ENCODE measurements at regions not wholly inside any gene's neighbourhood (a gene's known extent, or its start where the extent isn't known, plus 50 kb on each side); places are given as distances from the start of the nearest gene placed in this dataset.
"Not testable (repeated sequence)": the region's sequence is repeated elsewhere in the genome, so short reads cannot be mapped to it uniquely, and the experiment has no call there.

GRCh38 chr5:162888268-162888667 lies 549.1 kb upstream of the CCNG1 start:
- Histone ChIP-seq H3K4me1 (ENCODE audit: control insufficient read depth, low read depth, low read length) (peaks cover 6% of the 10 kb centered on the region), H3K27ac (ENCODE audit: low read length) (no peak overlapping the region), H3K4me3 (ENCODE audit: low read length) (no peak overlapping the region), H3K27me3 (ENCODE audit: control insufficient read depth, insufficient read depth, low read length) (no peaks in the 10 kb centered on the region), H3K9me3 (ENCODE audit: control insufficient read depth, low read depth, low read length) (no peaks in the 10 kb centered on the region), H3K9ac (ENCODE audit: low read length) (no peak overlapping the region), H3K36me3 (ENCODE audit: control insufficient read depth, low read depth, low read length) (no peaks in the 10 kb centered on the region)

DNA sequence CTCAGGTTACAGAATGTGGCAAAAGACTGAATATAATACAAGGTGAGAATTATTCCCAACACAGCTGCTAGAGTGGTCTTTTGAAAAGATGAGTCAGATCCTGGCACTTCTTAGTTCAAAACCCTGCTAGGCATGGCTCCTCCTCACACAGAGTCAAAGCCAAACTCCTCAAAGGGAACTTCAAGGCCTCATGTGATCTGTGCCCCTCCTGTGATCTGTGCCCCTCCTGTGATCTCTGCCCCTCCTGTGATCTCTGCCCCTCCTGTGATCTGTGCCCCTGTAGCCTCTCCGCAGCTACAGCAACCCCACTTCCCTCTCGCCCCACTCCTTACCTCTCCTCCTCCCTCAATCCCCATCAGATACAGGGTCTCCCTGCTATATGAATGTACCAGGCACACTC lies 525.5 kb upstream of the CCNG1 start:
- Histone ChIP-seq H3K36me3 (ENCODE audit: control insufficient read depth, low read depth, low read length) (no peaks in the 10 kb centered on the region), H3K9ac (ENCODE audit: low read length) (no peak overlapping the region), H3K4me1 (ENCODE audit: control insufficient read depth, low read depth, low read length) (no peaks in the 10 kb centered on the region), H3K27ac (ENCODE audit: low read length) (no peak overlapping the region), H3K27me3 (ENCODE audit: control insufficient read depth, insufficient read depth, low read length) (no peaks in the 10 kb centered on the region), H3K9me3 (ENCODE audit: control insufficient read depth, low read depth, low read length) (no peaks in the 10 kb centered on the region), H3K4me3 (ENCODE audit: low read length) (no peak overlapping the region)

- Histone ChIP-seq H3K9ac (ENCODE audit: low read length) (no peak overlapping the region), H3K27me3 (ENCODE audit: control insufficient read depth, insufficient read depth, low read length) (no peaks in the 10 kb centered on the region), H3K9me3 (ENCODE audit: control insufficient read depth, low read depth, low read length) (no peaks in the 10 kb centered on the region), H3K4me3 (ENCODE audit: low read length) (no peak overlapping the region), H3K4me1 (ENCODE audit: control insufficient read depth, low read depth, low read length) (no peaks in the 10 kb centered on the region), H3K27ac (ENCODE audit: low read length) (no peak overlapping the region), H3K36me3 (ENCODE audit: control insufficient read depth, low read depth, low read length) (no peaks in the 10 kb centered on the region)
These were observed 521.0 kb upstream of the CCNG1 start for GRCh38 chr5:162916368-162916767.

- Histone ChIP-seq H3K36me3 (ENCODE audit: control insufficient read depth, low read depth, low read length) (no peaks in the 10 kb centered on the region), H3K9me3 (ENCODE audit: control insufficient read depth, low read depth, low read length) (no peaks in the 10 kb centered on the region), H3K9ac (ENCODE audit: low read length) (no peak overlapping the region), H3K27ac (ENCODE audit: low read length) (no peak overlapping the region), H3K4me1 (ENCODE audit: control insufficient read depth, low read depth, low read length) (no peaks in the 10 kb centered on the region), H3K27me3 (ENCODE audit: control insufficient read depth, insufficient read depth, low read length) (no peaks in the 10 kb centered on the region), H3K4me3 (ENCODE audit: low read length) (no peak overlapping the region)
These were observed 508.3 kb upstream of the CCNG1 start for GRCh38 chr5:162929104-162929503.

GRCh38 chr5:162931501-162931900 lies 505.9 kb upstream of the CCNG1 start:
- no peaks in the 10 kb centered on the region for H3K36me3 ChIP-seq (ENCODE audit: control insufficient read depth, low read depth, low read length)
- H3K4me3 ChIP-seq (ENCODE audit: low read length), result no peak overlapping the region
- H3K9ac ChIP-seq (ENCODE audit: low read length), result no peak overlapping the region
- no peaks in the 10 kb centered on the region for H3K4me1 ChIP-seq (ENCODE audit: control insufficient read depth, low read depth, low read length)
- H3K9me3 ChIP-seq (ENCODE audit: control insufficient read depth, low read depth, low read length), result no peaks in the 10 kb centered on the region
- no peaks in the 10 kb centered on the region for H3K27me3 ChIP-seq (ENCODE audit: control insufficient read depth, insufficient read depth, low read length)
- no peak overlapping the region for H3K27ac ChIP-seq (ENCODE audit: low read length)

DNA sequence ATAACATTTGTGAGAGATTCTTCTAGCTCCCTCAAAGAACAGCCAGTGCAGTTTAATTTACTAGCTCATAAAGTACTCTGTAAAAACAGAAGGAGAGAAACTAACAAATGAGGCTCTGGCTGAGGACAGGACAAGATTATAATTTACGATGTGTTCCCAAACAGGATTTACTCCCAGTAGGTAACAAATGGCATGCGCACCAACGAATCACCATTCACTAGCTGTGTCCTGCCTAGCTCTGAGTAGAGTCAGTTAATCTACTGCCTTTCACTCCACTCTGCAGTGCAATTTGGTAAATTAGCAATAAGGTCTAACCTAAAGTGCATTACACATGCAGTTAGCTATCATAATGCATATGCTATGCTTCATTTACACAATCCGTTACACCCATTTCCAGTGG lies 497.4 kb upstream of the CCNG1 start:
- no peak overlapping the region for H3K4me3 ChIP-seq (ENCODE audit: low read length)
- H3K27ac ChIP-seq (ENCODE audit: low read length), result no peak overlapping the region
- H3K36me3 ChIP-seq (ENCODE audit: control insufficient read depth, low read depth, low read length), result no peaks in the 10 kb centered on the region
- H3K4me1 ChIP-seq (ENCODE audit: control insufficient read depth, low read depth, low read length), result no peaks in the 10 kb centered on the region
- no peak overlapping the region for H3K9ac ChIP-seq (ENCODE audit: low read length)
- H3K9me3 ChIP-seq (ENCODE audit: control insufficient read depth, low read depth, low read length), result no peaks in the 10 kb centered on the region
- H3K27me3 ChIP-seq (ENCODE audit: control insufficient read depth, insufficient read depth, low read length), result no peaks in the 10 kb centered on the region

DNA sequence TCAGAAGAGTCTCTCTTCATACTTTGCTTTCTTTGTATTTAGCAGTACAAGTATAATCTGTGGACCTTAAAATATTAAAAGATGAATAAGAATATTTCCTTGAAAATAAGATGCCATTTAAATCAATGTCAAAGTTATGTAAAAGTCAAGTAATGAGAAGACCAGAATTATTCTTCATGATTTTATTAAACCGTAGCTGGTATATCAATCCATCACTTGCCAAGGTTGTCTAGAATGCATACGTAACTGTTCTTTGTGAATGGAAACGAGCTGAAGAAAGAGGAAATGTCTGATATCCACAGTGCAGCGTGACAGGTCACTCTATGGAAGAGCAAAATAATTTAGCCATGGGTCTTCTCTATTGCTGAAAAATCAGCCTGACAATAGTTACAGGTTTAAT lies 488.7 kb upstream of the CCNG1 start:
- Histone ChIP-seq H3K27ac (ENCODE audit: low read length) (no peak overlapping the region), H3K9ac (ENCODE audit: low read length) (no peak overlapping the region), H3K27me3 (ENCODE audit: control insufficient read depth, insufficient read depth, low read length) (no peaks in the 10 kb centered on the region), H3K4me1 (ENCODE audit: control insufficient read depth, low read depth, low read length) (no peaks in the 10 kb centered on the region), H3K4me3 (ENCODE audit: low read length) (no peak overlapping the region), H3K9me3 (ENCODE audit: control insufficient read depth, low read depth, low read length) (no peaks in the 10 kb centered on the region), H3K36me3 (ENCODE audit: control insufficient read depth, low read depth, low read length) (no peaks in the 10 kb centered on the region)

DNA sequence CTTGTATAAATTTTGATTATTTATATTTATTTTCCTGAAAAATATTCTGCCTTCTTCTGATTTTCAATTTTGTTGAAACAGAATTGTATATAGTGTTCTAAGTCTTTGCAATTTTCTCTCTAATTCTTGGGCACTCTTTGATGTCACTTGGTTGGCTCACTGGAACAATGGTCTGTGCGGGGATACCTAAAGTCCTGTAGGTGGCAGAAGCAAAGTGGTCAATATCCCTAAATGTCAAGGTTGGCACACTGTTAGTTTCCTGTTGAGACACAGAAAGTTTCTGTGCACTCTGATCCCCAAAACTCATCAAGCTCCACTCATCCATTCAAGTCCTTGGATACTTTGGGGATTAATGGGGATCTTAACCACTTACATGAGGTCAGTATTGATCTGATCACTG lies 480.8 kb upstream of the CCNG1 start:
- no peaks in the 10 kb centered on the region for H3K27me3 ChIP-seq (ENCODE audit: control insufficient read depth, insufficient read depth, low read length)
- no peaks in the 10 kb centered on the region for H3K36me3 ChIP-seq (ENCODE audit: control insufficient read depth, low read depth, low read length)
- no peaks in the 10 kb centered on the region for H3K4me1 ChIP-seq (ENCODE audit: control insufficient read depth, low read depth, low read length)
- H3K4me3 ChIP-seq (ENCODE audit: low read length), result no peak overlapping the region
- H3K9ac ChIP-seq (ENCODE audit: low read length), result no peak overlapping the region
- no peak overlapping the region for H3K27ac ChIP-seq (ENCODE audit: low read length)
- no peaks in the 10 kb centered on the region for H3K9me3 ChIP-seq (ENCODE audit: control insufficient read depth, low read depth, low read length)

DNA sequence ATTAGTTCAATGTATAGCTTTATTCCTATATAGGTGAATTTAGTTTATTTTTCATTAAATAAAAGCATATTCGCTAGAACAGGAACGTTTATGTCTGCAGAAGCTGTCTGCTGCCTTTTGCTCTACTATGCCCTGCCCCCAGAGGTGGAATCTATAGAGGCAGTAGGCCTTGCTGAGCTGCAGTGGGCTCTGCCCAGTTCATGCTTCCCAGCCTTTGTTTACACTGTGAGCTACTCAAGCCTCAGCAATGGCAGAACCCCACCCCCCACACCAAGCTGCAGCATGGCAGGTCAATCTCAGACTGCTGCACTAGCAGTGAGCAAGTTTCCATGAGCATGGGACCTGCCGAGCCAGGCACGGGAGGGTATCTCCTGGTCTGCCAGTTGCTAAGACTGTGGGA lies 473.3 kb upstream of the CCNG1 start:
- H3K27me3 ChIP-seq (ENCODE audit: control insufficient read depth, insufficient read depth, low read length); H3K27ac ChIP-seq (ENCODE audit: low read length); H3K9me3 ChIP-seq (ENCODE audit: control insufficient read depth, low read depth, low read length); H3K4me1 ChIP-seq (ENCODE audit: control insufficient read depth, low read depth, low read length); H3K9ac ChIP-seq (ENCODE audit: low read length); H3K4me3 ChIP-seq (ENCODE audit: low read length); H3K36me3 ChIP-seq (ENCODE audit: control insufficient read depth, low read depth, low read length): not testable (repeated sequence)

DNA sequence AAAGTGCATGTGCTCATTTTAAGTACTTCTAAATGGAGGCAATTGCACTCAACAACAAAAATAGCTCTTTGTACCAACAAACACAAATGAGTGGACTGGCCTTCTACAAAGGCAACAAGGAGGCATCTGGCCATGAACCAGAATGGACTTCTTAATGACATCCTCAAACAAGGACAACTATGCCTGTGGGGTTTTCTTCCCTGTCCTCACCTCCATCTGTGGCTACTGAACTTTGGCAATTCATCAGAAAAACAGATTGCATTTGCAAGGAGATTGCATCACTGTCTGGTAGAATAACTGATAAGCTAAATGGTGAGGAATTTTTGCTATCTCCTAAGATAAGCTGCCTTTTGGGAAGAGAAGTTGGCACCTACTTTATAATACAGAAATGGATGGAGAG lies 447.3 kb upstream of the CCNG1 start:
- Histone ChIP-seq H3K36me3 (ENCODE audit: control insufficient read depth, low read depth, low read length) (no peaks in the 10 kb centered on the region), H3K9me3 (ENCODE audit: control insufficient read depth, low read depth, low read length) (no peaks in the 10 kb centered on the region), H3K27ac (ENCODE audit: low read length) (no peak overlapping the region), H3K4me3 (ENCODE audit: low read length) (no peak overlapping the region), H3K9ac (ENCODE audit: low read length) (no peak overlapping the region), H3K27me3 (ENCODE audit: control insufficient read depth, insufficient read depth, low read length) (no peaks in the 10 kb centered on the region), H3K4me1 (ENCODE audit: control insufficient read depth, low read depth, low read length) (no peaks in the 10 kb centered on the region)

GRCh38 chr5:162990856-162991497 lies 446.4 kb upstream of the CCNG1 start:
- Histone ChIP-seq H3K27me3 (ENCODE audit: control insufficient read depth, insufficient read depth, low read length) (no peaks in the 10 kb centered on the region), H3K9me3 (ENCODE audit: control insufficient read depth, low read depth, low read length) (no peaks in the 10 kb centered on the region), H3K27ac (ENCODE audit: low read length) (no peak overlapping the region), H3K4me3 (ENCODE audit: low read length) (no peak overlapping the region), H3K36me3 (ENCODE audit: control insufficient read depth, low read depth, low read length) (no peaks in the 10 kb centered on the region), H3K4me1 (ENCODE audit: control insufficient read depth, low read depth, low read length) (no peaks in the 10 kb centered on the region), H3K9ac (ENCODE audit: low read length) (no peak overlapping the region)

GRCh38 chr5:162995568-162995967 lies 441.8 kb upstream of the CCNG1 start:
- no peak overlapping the region for H3K27ac ChIP-seq (ENCODE audit: low read length)
- no peaks in the 10 kb centered on the region for H3K9me3 ChIP-seq (ENCODE audit: control insufficient read depth, low read depth, low read length)
- no peaks in the 10 kb centered on the region for H3K27me3 ChIP-seq (ENCODE audit: control insufficient read depth, insufficient read depth, low read length)
- no peaks in the 10 kb centered on the region for H3K36me3 ChIP-seq (ENCODE audit: control insufficient read depth, low read depth, low read length)
- no peak overlapping the region for H3K4me3 ChIP-seq (ENCODE audit: low read length)
- H3K9ac ChIP-seq (ENCODE audit: low read length), result no peak overlapping the region
- H3K4me1 ChIP-seq (ENCODE audit: control insufficient read depth, low read depth, low read length), result no peaks in the 10 kb centered on the region

Measured in iPS-18a (cell line).